Natural killer cell (primary cell): ENCODE measurements at regions not wholly inside any gene's neighbourhood (a gene's known extent, or its start where the extent isn't known, plus 50 kb on each side); places are given as distances from the start of the nearest gene placed in this dataset.

Experiments
- ATAC-seq, 3 donors: fragments of 150-1000 bp in 2 of 3; fragments of 200-7000 bp in 1 of 3; cut with Tn5 transposase; 1 replicate in 1 of 3; 2 replicates in 2 of 3; pipeline ENCODE4 v1.10.0; 2021; ENCODE audit warnings: mild to moderate bottlenecking in 2 of 3, moderate library complexity in 2 of 3
- DNase-seq, 2 donors: peaks; one replicate each; pipeline versions ENCODE4 v3.0.0 to v3.0.0-alpha.2; 2013 to 2021; ENCODE audit warnings: mixed read lengths in 1 of 2
- H3K27ac ChIP-seq: one replicate; pipeline ENCODE4 v1.5.1; 2013; ENCODE audit warnings: mild to moderate bottlenecking, low read length
- H3K27me3 ChIP-seq: one replicate; pipeline ENCODE4 v1.6.1; 2013; ENCODE audit warnings: low read length; ENCODE audit not compliant: control insufficient read depth, insufficient read depth
- H3K36me3 ChIP-seq: one replicate; pipeline ENCODE4 v1.6.1; 2013; ENCODE audit warnings: low read length; ENCODE audit not compliant: control insufficient read depth, insufficient read depth
- H3K4me1 ChIP-seq: one replicate; pipeline ENCODE4 v1.6.1; 2013; ENCODE audit warnings: low read length; ENCODE audit not compliant: control insufficient read depth, insufficient read depth
- H3K4me3 ChIP-seq: one replicate; pipeline ENCODE4 v1.5.1; 2013; ENCODE audit warnings: low read length
- H3K9me3 ChIP-seq: one replicate; pipeline ENCODE4 v1.6.1; 2013; ENCODE audit warnings: low read length; ENCODE audit not compliant: control insufficient read depth, insufficient read depth
- H3K27ac Mint-ChIP-seq, 2 donors: one replicate each; pipeline ENCODE4 v1.8.0; 2022; ENCODE audit warnings: mild to moderate bottlenecking in 2 of 2, mixed read lengths in 2 of 2, moderate library complexity in 1 of 2
- H3K27me3 Mint-ChIP-seq, 2 donors: one replicate each; pipeline ENCODE4 v1.8.0; 2022; ENCODE audit warnings: low read depth in 2 of 2, mixed read lengths in 2 of 2
- H3K36me3 Mint-ChIP-seq: one replicate; pipeline ENCODE4 v1.8.0; 2022; ENCODE audit warnings: mixed read lengths
- H3K4me1 Mint-ChIP-seq, 2 donors: one replicate each; pipeline ENCODE4 v1.8.0; 2022; ENCODE audit warnings: mixed read lengths in 2 of 2
- H3K4me3 Mint-ChIP-seq: one replicate; pipeline ENCODE4 v1.8.0; 2022; ENCODE audit warnings: mild to moderate bottlenecking, moderate library complexity, mixed read lengths
- H3K9me3 Mint-ChIP-seq, 2 donors: one replicate each; pipeline ENCODE4 v1.8.0; 2022; ENCODE audit warnings: mixed read lengths in 2 of 2
- WGBS: methylation state at CpG from one replicate; pipeline ENCODE4 v1.1.7; 2013; ENCODE audit warnings: missing lambda C conversion rate; ENCODE audit not compliant: insufficient coverage; 5-methylcytosine and 5-hydroxymethylcytosine counted together
- intact Hi-C: fragments of 100-400 bp; cut with micrococcal nuclease; formaldehyde crosslinking; loops from one replicate; pipeline ENCODE4 v1.14.2; 2022
- TF ChIP-seq, protein P1 (sequence below): fragments of 200-600 bp; IDR thresholded peaks from one replicate; pipeline ENCODE4 v1.8.0; 2022; ENCODE audit warnings: antibody characterized with exemption

DNA sequence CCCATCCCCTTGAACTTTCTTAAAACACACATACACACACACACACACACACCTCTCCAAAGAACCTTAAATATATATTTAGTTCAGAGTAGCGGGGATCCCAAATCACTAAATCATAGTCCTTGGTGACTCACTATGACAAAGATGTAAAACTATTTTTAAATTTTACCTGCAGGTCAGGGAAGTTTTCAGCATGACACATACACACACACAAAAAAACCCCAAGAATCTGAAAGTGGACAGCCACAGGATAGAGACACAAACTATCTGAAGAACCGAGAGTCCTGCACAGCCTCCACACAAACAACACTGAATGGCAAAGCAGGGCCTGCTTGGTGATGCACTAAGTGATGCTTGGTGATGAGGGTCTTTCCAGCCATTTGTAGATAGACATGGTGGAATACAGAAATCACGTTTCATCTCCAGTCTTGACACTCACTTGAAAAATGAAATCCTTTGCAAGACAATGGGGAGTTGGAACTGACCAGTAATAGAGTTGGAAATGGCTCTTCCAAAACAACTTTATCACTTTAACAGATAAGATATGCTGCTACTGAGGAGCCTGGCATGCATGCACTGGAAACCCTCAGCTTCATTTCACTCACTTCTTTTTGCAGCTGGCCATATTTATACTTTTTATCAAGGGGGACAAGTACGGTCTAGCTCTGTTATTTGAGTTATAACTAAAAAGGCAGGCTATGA, 307.3 kb downstream of the RAPGEF2 start:
- no peak for ATAC-seq
- no peaks in the 10 kb centered on the region for H3K27me3 ChIP-seq
- no peak overlapping the region for H3K4me3 Mint-ChIP-seq

DNA sequence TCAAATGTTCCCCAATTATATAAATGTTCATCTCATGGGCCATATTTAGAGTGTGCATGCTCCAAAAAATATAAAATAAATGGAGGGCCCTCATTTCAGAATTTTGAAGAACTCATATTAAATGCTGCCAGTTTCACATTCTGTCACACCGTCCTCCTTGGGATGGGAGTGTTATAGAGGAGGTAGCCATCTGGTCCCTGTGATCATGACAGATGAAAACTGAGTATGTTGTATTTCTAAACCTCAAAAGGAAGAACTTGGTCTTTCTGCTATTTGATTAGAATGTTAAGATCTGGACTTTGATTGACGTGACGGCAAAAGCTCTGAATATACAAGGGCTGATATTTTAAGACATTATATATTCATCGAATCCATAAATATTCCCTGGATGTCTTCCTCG, 308.0 kb downstream of the RAPGEF2 start:
- intact Hi-C loops: no loop called here
- DNase-seq (no peak), ATAC-seq (no peak)
- H3K27ac Mint-ChIP-seq: no peak overlapping the region
- Histone ChIP-seq H3K4me1 (no peaks in the 10 kb centered on the region), H3K9me3 (no peaks in the 10 kb centered on the region), H3K27ac (no peak overlapping the region), H3K4me3 (no peak overlapping the region), H3K36me3 (no peaks in the 10 kb centered on the region), H3K27me3 (no peaks in the 10 kb centered on the region)
- no peaks in the 10 kb centered on the region for H3K9me3 Mint-ChIP-seq
- TF ChIP-seq, protein P1, sequence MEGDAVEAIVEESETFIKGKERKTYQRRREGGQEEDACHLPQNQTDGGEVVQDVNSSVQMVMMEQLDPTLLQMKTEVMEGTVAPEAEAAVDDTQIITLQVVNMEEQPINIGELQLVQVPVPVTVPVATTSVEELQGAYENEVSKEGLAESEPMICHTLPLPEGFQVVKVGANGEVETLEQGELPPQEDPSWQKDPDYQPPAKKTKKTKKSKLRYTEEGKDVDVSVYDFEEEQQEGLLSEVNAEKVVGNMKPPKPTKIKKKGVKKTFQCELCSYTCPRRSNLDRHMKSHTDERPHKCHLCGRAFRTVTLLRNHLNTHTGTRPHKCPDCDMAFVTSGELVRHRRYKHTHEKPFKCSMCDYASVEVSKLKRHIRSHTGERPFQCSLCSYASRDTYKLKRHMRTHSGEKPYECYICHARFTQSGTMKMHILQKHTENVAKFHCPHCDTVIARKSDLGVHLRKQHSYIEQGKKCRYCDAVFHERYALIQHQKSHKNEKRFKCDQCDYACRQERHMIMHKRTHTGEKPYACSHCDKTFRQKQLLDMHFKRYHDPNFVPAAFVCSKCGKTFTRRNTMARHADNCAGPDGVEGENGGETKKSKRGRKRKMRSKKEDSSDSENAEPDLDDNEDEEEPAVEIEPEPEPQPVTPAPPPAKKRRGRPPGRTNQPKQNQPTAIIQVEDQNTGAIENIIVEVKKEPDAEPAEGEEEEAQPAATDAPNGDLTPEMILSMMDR: no peak
- no peak overlapping the region for H3K4me3 Mint-ChIP-seq
- no peaks in the 10 kb centered on the region for H3K36me3 Mint-ChIP-seq
- no peaks in the 10 kb centered on the region for H3K4me1 Mint-ChIP-seq
- WGBS: 94% methylated on average over 5 of the region's 5 CpGs
- peaks cover 0 to 2% of the 10 kb centered on the region in 2 donors for H3K27me3 Mint-ChIP-seq

More for the DNA sequence above, 307.3 kb downstream of the RAPGEF2 start:
- H3K9me3 ChIP-seq: no peaks in the 10 kb centered on the region
- H3K27ac Mint-ChIP-seq: no peak overlapping the region
- no peaks in the 10 kb centered on the region for H3K9me3 Mint-ChIP-seq
- no peaks in the 10 kb centered on the region for H3K4me1 ChIP-seq
- no peak overlapping the region for H3K27ac ChIP-seq
- intact Hi-C loops: no loop called here
- no peak overlapping the region for H3K4me3 ChIP-seq
- TF ChIP-seq, protein P1: no peak
- no peaks in the 10 kb centered on the region for H3K4me1 Mint-ChIP-seq
- no peaks in the 10 kb centered on the region for H3K36me3 Mint-ChIP-seq
- DNase-seq: no peak
- peaks cover 0 to 2% of the 10 kb centered on the region in 2 donors for H3K27me3 Mint-ChIP-seq
- WGBS: 61% methylated on average over 4 of the region's 4 CpGs
- no peaks in the 10 kb centered on the region for H3K36me3 ChIP-seq

DNA sequence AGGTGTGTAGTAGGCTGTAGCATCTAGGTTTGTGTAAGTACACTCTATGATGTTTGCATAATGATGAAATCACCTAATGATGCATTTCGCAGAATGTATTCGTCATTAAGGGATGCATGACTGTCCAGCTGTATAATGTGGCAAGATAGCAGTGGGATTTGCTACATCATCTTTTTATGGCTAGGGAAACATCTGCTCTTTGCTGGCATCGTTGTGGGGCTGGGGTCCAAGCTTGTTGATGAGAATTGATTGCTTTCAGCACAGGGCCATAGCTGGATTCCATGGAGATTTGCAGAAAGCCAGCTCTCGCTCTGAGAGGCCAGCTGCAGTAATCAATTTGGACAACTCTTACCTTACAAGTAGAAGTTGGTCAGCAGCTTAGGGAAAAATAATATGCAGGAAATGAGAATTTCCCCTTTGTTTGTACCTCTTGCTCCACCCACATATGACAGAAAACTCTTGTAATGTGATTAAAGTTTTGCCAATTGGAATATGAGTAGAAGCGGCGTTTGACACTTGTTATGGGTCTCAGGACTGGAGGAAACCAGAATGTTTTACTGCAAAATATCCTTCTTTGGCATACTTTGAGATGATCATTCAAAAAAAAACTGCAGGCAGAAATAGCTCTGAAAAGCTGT, 310.5 kb downstream of the RAPGEF2 start:
- H3K4me3 Mint-ChIP-seq: no peak overlapping the region
- TF ChIP-seq, protein P1: no peak
- no peak for DNase-seq
- no peaks in the 10 kb centered on the region for H3K9me3 ChIP-seq
- ATAC-seq: no peak
- H3K9me3 Mint-ChIP-seq: no peaks in the 10 kb centered on the region
- intact Hi-C loops: no loop called here
- no peaks in the 10 kb centered on the region for H3K36me3 Mint-ChIP-seq
- H3K4me3 ChIP-seq: no peak overlapping the region
- H3K4me1 ChIP-seq: no peaks in the 10 kb centered on the region
- no peaks in the 10 kb centered on the region for H3K27me3 Mint-ChIP-seq
- no peak overlapping the region for H3K27ac Mint-ChIP-seq
- WGBS: 89% methylated on average over 6 of the region's 6 CpGs
- no peaks in the 10 kb centered on the region for H3K36me3 ChIP-seq
- H3K27ac ChIP-seq: no peak overlapping the region
- H3K27me3 ChIP-seq: no peaks in the 10 kb centered on the region
- no peaks in the 10 kb centered on the region for H3K4me1 Mint-ChIP-seq

DNA sequence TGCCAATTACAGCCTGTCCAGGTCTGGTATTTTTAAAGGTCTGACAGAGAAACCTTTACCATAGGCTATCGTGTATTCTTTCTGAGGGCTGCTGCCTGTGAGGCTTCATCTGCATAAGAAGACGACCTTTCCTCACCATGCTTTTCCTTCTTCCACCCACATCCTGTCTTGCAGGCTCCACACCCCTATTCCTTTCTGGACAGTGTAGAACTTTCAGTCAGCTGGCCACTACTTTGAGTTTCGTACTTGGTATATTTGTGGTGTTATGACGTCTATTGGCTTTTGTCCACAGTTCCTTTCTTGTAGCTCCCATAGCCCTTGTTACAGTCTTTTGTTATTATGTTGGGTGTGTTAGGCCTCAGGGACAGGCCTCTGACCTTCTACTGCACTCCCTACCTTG, 311.4 kb downstream of the RAPGEF2 start:
- DNase-seq: no peak
- TF ChIP-seq, protein P1: no peak
- intact Hi-C loops: no loop called here
- WGBS: 73% methylated on average over 3 of the region's 4 CpGs
- Histone ChIP-seq H3K4me3 (no peak overlapping the region), H3K36me3 (no peaks in the 10 kb centered on the region), H3K4me1 (no peaks in the 10 kb centered on the region), H3K27me3 (no peaks in the 10 kb centered on the region), H3K9me3 (no peaks in the 10 kb centered on the region), H3K27ac (no peak overlapping the region)
- no peaks in the 10 kb centered on the region for H3K9me3 Mint-ChIP-seq
- no peak overlapping the region for H3K27ac Mint-ChIP-seq
- ATAC-seq: no peak
- H3K4me1 Mint-ChIP-seq: no peaks in the 10 kb centered on the region
- no peaks in the 10 kb centered on the region for H3K27me3 Mint-ChIP-seq
- H3K4me3 Mint-ChIP-seq: no peak overlapping the region
- no peaks in the 10 kb centered on the region for H3K36me3 Mint-ChIP-seq
